IPS-NIHi7 (cell line): ENCODE measurements at regions not wholly inside any gene's neighbourhood (a gene's known extent, or its start where the extent isn't known, plus 50 kb on each side); places are given as distances from the start of the nearest gene placed in this dataset.
"Not testable (repeated sequence)": the region's sequence is repeated elsewhere in the genome, so short reads cannot be mapped to it uniquely, and the experiment has no call there.

Experiments
- DNase-seq: peaks from one replicate; pipeline ENCODE4 v3.0.0; 2012; ENCODE audit warnings: mixed read lengths; ENCODE audit errors: extremely low spot score

DNA sequence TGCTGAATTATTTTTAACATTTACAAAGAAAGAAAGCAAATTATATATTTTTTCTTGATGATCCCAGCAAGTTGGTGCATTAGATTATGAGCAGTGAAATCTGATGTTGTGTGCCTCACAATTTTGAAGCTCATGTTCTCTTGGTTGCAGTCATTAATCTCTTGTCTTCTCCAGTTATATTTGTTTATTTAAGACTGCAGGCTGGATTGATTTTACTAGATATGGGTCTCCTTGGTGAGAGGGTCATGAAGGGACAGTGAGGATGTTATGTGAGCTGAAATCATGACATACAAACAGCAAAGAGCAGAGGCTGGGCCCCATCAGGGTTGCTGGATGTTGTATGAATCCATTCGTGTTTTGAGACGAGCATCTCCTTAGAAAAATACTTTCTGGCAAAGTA lies 64.2 kb upstream of the AKIRIN2 start:
- no peak for DNase-seq

DNA sequence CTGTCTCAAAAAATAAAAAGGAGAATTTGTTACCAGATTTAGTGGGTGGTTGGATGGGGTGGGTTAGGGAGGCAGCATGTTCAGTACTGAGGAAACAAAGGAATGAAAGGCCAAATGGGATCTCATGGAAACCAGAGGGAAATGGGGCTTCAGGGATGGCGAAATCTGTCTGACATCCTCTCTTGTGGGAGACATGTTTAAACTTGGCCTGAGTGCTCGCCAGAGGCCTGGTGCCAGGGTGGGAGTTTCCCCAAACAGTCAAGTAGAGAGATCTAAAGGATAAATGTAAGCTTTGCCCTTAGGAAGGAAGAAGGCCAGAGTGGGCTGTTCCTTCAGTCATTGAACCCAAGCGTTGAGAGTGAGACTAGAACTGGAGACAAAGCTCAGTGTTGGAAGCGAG lies 61.9 kb upstream of the AKIRIN2 start:
- no peak for DNase-seq

DNA sequence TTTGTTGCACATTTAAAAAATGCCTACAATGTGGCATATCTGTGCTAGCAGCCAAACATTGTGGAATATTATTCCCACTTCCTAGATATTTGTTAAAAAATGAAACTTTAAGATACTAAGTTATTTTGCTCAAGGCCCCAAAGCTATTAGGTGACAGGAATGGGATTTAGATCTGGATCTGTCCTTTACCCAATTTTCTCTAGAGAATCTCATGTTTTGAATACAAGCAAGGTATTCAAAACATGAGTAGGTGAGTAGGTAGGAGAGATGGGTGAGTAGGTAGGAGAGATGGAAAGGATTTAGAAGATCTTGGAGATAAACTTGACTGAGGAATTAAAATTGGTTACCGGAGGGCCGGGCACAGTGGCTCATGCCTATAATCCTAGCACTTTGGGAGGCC lies 61.2 kb upstream of the AKIRIN2 start:
- no peak for DNase-seq

DNA sequence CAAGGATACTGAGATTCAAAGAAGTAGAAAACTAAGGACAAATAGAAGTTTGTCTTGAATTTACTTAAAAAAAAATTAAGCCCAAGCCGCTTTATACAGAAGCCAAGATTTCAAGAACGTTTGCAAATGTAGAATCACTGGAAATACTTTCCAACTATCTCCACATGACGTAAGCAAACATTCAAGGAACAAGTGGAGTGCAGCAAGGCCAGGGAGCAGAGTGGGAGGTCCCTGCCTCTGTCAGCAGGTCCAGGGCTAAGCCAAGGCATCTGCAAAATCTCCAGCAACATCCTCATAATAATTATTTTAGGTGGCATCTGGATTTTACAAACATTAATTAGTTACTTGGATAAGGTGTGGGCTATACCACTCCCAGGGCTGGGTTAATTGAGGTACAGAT lies 60.1 kb upstream of the AKIRIN2 start:
- no peak for DNase-seq

DNA sequence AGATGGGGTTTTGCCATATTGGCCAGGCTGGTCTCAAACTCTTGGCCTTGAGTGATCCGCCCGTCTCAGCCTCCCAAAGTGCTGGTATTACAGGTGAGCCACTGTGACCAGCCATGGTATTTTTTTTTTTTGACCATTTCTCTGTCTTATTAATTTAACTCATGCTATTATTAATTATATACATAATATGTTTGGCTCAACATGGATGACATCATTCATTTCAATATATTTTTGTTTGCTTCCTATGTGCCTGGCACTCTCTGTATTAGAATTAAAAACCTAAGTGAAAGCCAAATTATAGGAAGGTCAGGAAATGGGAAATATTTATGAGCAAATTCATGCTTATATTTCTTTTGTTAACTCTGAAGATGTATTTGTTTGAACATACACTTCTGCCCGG lies 55.8 kb upstream of the AKIRIN2 start:
- DNase-seq, result no peak

DNA sequence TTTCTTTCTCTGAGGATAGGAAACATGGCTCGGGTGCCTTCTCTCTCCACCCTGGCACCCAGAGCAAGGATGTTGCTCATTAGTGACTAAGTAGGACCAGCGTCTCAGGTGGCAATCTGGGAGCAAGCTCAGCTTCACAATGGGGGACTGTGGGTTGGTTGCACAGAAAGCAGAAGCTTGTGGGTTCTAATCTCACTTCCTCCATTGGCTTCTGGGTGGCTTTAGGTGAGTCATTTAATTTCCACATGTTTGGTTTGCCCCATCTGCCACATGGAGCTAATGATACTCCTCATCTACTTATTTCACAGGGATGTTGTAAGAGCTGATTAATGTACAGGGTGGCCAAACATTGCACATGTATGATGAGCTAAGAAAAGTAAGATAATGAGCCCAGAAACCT lies 54.8 kb upstream of the AKIRIN2 start:
- no peak for DNase-seq

DNA sequence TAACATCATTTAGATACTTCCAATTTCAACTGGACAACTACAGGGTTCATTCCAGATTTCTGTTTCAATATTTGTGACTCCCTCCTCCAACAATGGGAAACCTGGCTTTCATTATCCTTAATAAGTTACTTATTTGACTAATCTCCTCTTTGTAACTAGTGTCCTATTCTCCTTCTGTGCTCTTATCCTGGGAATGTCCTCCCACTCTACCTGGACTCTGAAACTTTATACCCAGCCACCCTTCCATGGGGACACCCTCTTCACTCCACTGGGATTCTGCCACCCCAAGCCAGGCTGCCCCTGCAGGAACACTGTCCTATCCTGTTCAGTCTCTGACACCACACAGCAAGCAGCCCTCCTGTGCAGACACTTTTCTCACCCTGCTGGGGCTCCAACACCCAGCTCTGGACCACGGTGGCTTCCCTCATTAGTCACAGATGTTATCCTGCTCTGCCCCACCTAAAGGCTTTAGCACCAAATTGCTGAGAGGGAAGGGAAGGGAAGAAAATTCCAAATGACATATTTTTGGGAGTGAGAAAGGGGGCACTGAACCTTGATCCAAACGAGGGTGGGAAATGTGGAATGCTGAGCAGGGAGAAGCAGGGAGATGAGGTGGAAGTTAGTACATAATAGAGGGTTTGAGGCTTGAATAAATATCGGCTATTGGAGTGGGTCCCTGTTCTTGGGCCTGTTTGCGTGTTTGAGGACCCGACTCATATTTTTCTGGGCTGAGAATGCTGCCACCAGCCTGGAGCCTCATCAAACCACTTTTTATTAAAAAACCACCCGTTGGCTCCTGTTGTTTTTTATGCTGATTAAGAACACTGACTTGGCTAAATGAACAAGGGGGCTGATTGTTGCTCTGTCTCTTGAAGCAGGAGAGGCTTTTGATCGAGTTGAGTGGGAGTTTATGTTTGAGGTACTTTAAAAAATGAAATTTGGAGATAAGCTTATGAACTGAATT lies 54.0 kb upstream of the AKIRIN2 start:
- no peak for DNase-seq

DNA sequence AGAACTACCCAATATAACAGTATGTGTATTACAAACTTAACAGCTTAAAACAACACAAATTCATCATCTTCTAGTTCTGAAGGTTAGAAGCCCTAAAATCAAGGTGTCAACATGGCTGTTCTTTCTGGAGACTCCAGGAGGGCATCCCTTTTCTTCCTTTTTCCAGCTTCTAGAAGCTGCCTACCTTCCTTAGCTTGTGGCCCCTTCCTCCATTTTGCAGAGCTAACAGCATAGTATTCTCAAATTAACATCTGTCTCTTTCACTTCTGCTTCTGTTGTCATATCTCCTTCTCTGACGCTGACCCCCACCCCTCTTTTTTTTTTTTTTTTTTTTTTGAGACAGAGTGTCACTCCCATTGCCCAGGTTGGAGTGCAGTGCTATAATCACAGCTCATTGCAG lies 52.8 kb upstream of the AKIRIN2 start:
- no peak for DNase-seq

DNA sequence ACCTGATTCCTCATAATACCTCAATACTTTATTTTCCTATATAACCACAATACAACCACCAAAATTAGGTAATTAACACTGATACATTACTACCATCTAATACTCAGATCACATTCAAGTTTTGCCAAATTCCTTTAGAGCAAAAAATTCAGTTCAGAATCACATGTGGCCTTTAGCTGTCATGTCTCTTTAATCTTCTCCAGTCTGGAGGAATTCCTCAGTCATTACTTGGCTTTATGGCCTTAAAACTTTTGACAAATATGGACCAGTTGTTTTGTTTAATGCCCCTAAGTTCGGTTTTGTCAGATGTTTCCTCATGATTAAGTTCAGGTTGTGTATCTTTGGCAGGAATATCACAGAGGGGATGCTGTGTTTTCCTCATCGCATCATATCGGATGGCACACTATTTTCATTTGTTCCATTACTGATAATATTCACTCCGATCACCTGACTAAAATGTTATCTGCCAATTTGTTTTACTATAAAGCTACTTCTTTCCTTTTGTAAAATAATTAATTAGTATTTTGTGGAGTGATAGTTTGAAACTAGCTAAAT lies 51.2 kb upstream of the AKIRIN2 start:
- DNase-seq, result no peak

DNA sequence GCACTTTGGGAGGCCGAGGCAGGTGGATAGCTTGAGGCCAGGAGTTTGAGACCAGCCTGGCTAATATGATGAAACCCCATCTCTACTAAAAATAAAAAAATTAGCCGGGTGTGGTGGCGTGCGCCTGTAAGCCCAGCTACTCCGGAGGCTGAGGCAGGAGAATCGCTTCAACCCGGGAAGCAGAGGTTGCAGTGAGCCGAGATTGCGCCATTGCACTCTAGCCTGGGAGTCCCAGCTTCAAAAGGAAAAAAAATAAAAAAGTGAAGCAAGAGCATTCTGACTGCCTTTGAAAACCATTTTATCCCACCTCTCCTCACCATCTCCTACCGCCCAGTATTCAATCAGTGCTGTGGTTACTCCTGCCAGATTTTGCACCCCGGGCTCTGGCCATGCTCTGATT lies 50.5 kb upstream of the AKIRIN2 start:
- not testable (repeated sequence) for DNase-seq
